ENCODE measurements at regions not wholly inside any gene's neighbourhood (a gene's known extent, or its start where the extent isn't known, plus 50 kb on each side); places are given as distances from the start of the nearest gene placed in this dataset.

- TF ChIP-seq, protein P1, sequence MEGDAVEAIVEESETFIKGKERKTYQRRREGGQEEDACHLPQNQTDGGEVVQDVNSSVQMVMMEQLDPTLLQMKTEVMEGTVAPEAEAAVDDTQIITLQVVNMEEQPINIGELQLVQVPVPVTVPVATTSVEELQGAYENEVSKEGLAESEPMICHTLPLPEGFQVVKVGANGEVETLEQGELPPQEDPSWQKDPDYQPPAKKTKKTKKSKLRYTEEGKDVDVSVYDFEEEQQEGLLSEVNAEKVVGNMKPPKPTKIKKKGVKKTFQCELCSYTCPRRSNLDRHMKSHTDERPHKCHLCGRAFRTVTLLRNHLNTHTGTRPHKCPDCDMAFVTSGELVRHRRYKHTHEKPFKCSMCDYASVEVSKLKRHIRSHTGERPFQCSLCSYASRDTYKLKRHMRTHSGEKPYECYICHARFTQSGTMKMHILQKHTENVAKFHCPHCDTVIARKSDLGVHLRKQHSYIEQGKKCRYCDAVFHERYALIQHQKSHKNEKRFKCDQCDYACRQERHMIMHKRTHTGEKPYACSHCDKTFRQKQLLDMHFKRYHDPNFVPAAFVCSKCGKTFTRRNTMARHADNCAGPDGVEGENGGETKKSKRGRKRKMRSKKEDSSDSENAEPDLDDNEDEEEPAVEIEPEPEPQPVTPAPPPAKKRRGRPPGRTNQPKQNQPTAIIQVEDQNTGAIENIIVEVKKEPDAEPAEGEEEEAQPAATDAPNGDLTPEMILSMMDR (IDR thresholded peaks at IDR 0.05): no peak
- TF ChIP-seq POLR2A (IDR thresholded peaks at IDR 0.05): no peak
These were observed 227.8 kb upstream of the JUN start for GRCh38 chr1:59011663-59012062.
